Liver (tissue), 7 donors: ENCODE measurements at regions not wholly inside any gene's neighbourhood (a gene's known extent, or its start where the extent isn't known, plus 50 kb on each side); places are given as distances from the start of the nearest gene placed in this dataset.

Experiments
- DNase-seq: peaks from one replicate; pipeline ENCODE4 v3.0.0-alpha.2; 2017; ENCODE audit warnings: low spot score
- H3K27ac ChIP-seq, 2 donors: one replicate each; pipeline ENCODE4 v1.7.0; 2013; ENCODE audit warnings: inconsistent platforms in 2 of 2, low read length in 2 of 2, control low read depth in 1 of 2, low read depth in 1 of 2, mild to moderate bottlenecking in 1 of 2
- H3K27me3 ChIP-seq, 4 donors: one replicate each; pipeline versions ENCODE4 v1.6.1 to v1.7.0; 2013; ENCODE audit warnings: low read length in 3 of 4, inconsistent platforms in 1 of 4, mild to moderate bottlenecking in 1 of 4, moderate library complexity in 1 of 4; ENCODE audit not compliant: control insufficient read depth in 4 of 4, insufficient read depth in 4 of 4
- H3K36me3 ChIP-seq, 4 donors: one replicate each; pipeline versions ENCODE4 v1.6.1 to v1.7.0; 2013; ENCODE audit warnings: low read length in 3 of 4, mild to moderate bottlenecking in 3 of 4, low read depth in 1 of 4, moderate library complexity in 1 of 4; ENCODE audit not compliant: control insufficient read depth in 4 of 4, insufficient read depth in 3 of 4
- H3K4me1 ChIP-seq, 4 donors: one replicate each; pipeline versions ENCODE4 v1.6.1 to v1.7.0; 2013; ENCODE audit warnings: low read length in 3 of 4, mild to moderate bottlenecking in 3 of 4, moderate library complexity in 1 of 4; ENCODE audit not compliant: control insufficient read depth in 4 of 4, insufficient read depth in 4 of 4
- H3K4me3 ChIP-seq, 3 donors: one replicate each; pipeline versions ENCODE4 v1.6.1 to v1.7.0; 2013; ENCODE audit warnings: low read length in 3 of 3, control low read depth in 1 of 3, low read depth in 1 of 3, mild to moderate bottlenecking in 1 of 3
- H3K9ac ChIP-seq, 2 donors: one replicate each; pipeline ENCODE4 v1.7.0; 2013; ENCODE audit warnings: low read length in 2 of 2, mild to moderate bottlenecking in 2 of 2, moderate library complexity in 2 of 2, control low read depth in 1 of 2, low read depth in 1 of 2
- H3K9me3 ChIP-seq, 4 donors: one replicate each; pipeline versions ENCODE4 v1.6.1 to v1.7.0; 2013; ENCODE audit warnings: low read length in 3 of 4; ENCODE audit not compliant: control insufficient read depth in 4 of 4
- ATF3 ChIP-seq: IDR thresholded peaks from 2 replicates; pipeline ENCODE4 v1.6.1; 2016; ENCODE audit warnings: antibody characterized with exemption
- EGR1 ChIP-seq, 2 donors: IDR thresholded peaks; 2 replicates each; pipeline ENCODE4 v1.6.1; 2016 to 2018; ENCODE audit warnings: antibody characterized with exemption in 2 of 2, low read depth in 2 of 2
- FOXA1 ChIP-seq: IDR thresholded peaks from 2 replicates; pipeline ENCODE4 v1.6.1; 2016; ENCODE audit warnings: antibody characterized with exemption
- FOXA2 ChIP-seq: IDR thresholded peaks from 2 replicates; pipeline ENCODE4 v1.6.1; 2016; ENCODE audit warnings: antibody characterized with exemption
- GABPA ChIP-seq, 2 donors: IDR thresholded peaks in 1 of 2; conservative IDR thresholded peaks in 1 of 2; 2 replicates each; pipeline ENCODE4 v1.6.1; 2016; ENCODE audit warnings: antibody characterized with exemption in 2 of 2, mild to moderate bottlenecking in 1 of 2, moderate library complexity in 1 of 2
- HNF4A ChIP-seq, 2 donors: conservative IDR thresholded peaks; 2 replicates each; pipeline ENCODE4 v1.6.1; 2016; ENCODE audit warnings: antibody characterized with exemption in 2 of 2, mild to moderate bottlenecking in 2 of 2
- HNF4G ChIP-seq: IDR thresholded peaks from 2 replicates; pipeline ENCODE4 v1.6.1; 2016; ENCODE audit warnings: antibody characterized with exemption
- JUND ChIP-seq, 2 donors: IDR thresholded peaks; 2 replicates each; pipeline ENCODE4 v1.6.1; 2016; ENCODE audit warnings: antibody characterized with exemption in 2 of 2
- NR2F2 ChIP-seq: IDR thresholded peaks from 2 replicates; pipeline ENCODE4 v1.6.1; 2016; ENCODE audit warnings: antibody characterized with exemption
- RXRA ChIP-seq, 2 donors: IDR thresholded peaks; 2 replicates each; pipeline ENCODE4 v1.6.1; 2017 to 2018; ENCODE audit warnings: antibody characterized with exemption in 2 of 2, mild to moderate bottlenecking in 1 of 2
- SP1 ChIP-seq: IDR thresholded peaks from 2 replicates; pipeline ENCODE4 v1.6.1; 2018; ENCODE audit warnings: antibody characterized with exemption, mild to moderate bottlenecking
- TAF1 ChIP-seq: conservative IDR thresholded peaks from 2 replicates; pipeline ENCODE4 v1.6.1; 2016; ENCODE audit warnings: antibody characterized with exemption, mild to moderate bottlenecking
- YY1 ChIP-seq: IDR thresholded peaks from 2 replicates; pipeline ENCODE4 v1.6.1; 2016; ENCODE audit warnings: antibody characterized with exemption, mild to moderate bottlenecking
- WGBS: extraction: QIAGEN DNeasy Blood & Tissue Kit; methylation state at CpG from one replicate; pipeline ENCODE4 v1.1.7; 2013; 5-methylcytosine and 5-hydroxymethylcytosine counted together
- TF ChIP-seq, protein P1 (sequence below): IDR thresholded peaks from 2 replicates; pipeline ENCODE4 v1.6.1; 2016; ENCODE audit warnings: antibody characterized with exemption, mild to moderate bottlenecking
- TF ChIP-seq, protein P2 (sequence below): IDR thresholded peaks from 2 replicates; pipeline ENCODE4 v1.6.1; 2016; ENCODE audit warnings: antibody characterized with exemption
- TF ChIP-seq, protein P3 (sequence below): IDR thresholded peaks from 2 replicates; pipeline ENCODE4 v1.6.1; 2016; ENCODE audit warnings: antibody characterized with exemption
- donor health status: healthy.
- donor health status: healthy.
- donor health status: healthy.
- donor health status: healthy.

GRCh38 chr1:163422738-163423404 is 101.1 kb downstream of the NUF2 start:
- H3K4me1 ChIP-seq: no peaks in the 10 kb centered on the region
- WGBS: 91% methylated on average over 27 of the region's 27 CpGs

GRCh38 chr1:163426505-163427251 is 104.9 kb downstream of the NUF2 start:
- Histone ChIP-seq H3K4me3 (no peak overlapping the region), H3K27ac (no peak overlapping the region), H3K36me3 (no peaks in the 10 kb centered on the region), H3K4me1 (no peaks in the 10 kb centered on the region), H3K27me3 (peaks cover 0 to 4% (median 1%) of the 10 kb centered on the region in 4 donors), H3K9me3 (no peaks in the 10 kb centered on the region), H3K9ac (no peak overlapping the region)
- WGBS: 59% methylated on average over 2 of the region's 2 CpGs
- DNase-seq: no peak
- no peak for TF ChIP-seq GABPA (IDR thresholded peaks at IDR 0.05 in 1 of 2, conservative IDR thresholded peaks at IDR 0.05 in 1 of 2)
- TF ChIP-seq ATF3: no peak
- TF ChIP-seq, protein P1, sequence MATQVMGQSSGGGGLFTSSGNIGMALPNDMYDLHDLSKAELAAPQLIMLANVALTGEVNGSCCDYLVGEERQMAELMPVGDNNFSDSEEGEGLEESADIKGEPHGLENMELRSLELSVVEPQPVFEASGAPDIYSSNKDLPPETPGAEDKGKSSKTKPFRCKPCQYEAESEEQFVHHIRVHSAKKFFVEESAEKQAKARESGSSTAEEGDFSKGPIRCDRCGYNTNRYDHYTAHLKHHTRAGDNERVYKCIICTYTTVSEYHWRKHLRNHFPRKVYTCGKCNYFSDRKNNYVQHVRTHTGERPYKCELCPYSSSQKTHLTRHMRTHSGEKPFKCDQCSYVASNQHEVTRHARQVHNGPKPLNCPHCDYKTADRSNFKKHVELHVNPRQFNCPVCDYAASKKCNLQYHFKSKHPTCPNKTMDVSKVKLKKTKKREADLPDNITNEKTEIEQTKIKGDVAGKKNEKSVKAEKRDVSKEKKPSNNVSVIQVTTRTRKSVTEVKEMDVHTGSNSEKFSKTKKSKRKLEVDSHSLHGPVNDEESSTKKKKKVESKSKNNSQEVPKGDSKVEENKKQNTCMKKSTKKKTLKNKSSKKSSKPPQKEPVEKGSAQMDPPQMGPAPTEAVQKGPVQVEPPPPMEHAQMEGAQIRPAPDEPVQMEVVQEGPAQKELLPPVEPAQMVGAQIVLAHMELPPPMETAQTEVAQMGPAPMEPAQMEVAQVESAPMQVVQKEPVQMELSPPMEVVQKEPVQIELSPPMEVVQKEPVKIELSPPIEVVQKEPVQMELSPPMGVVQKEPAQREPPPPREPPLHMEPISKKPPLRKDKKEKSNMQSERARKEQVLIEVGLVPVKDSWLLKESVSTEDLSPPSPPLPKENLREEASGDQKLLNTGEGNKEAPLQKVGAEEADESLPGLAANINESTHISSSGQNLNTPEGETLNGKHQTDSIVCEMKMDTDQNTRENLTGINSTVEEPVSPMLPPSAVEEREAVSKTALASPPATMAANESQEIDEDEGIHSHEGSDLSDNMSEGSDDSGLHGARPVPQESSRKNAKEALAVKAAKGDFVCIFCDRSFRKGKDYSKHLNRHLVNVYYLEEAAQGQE: no peak
- TF ChIP-seq JUND (IDR thresholded peaks at IDR 0.05): no peak
- no peak for TF ChIP-seq FOXA2
- TF ChIP-seq SP1: no peak
- no peak for TF ChIP-seq NR2F2
- TF ChIP-seq EGR1 (IDR thresholded peaks at IDR 0.05; ENCODE audit: low read depth in 2 of 2): no peak
- no peak for TF ChIP-seq RXRA (IDR thresholded peaks at IDR 0.05)
- TF ChIP-seq FOXA1: no peak
- no peak for TF ChIP-seq YY1
- TF ChIP-seq, protein P2, sequence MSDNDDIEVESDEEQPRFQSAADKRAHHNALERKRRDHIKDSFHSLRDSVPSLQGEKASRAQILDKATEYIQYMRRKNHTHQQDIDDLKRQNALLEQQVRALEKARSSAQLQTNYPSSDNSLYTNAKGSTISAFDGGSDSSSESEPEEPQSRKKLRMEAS: no peak
- TF ChIP-seq HNF4G: no peak
- TF ChIP-seq HNF4A (conservative IDR thresholded peaks at IDR 0.05): no peak

More at GRCh38 chr1:163422738-163423404, 101.1 kb downstream of the NUF2 start:
- Histone ChIP-seq H3K27me3 (peaks cover 0 to 4% (median 1%) of the 10 kb centered on the region in 4 donors), H3K27ac (no peak overlapping the region), H3K36me3 (no peaks in the 10 kb centered on the region), H3K9me3 (no peaks in the 10 kb centered on the region), H3K9ac (no peak overlapping the region), H3K4me3 (no peak overlapping the region)
- no peak for DNase-seq
- no peak for TF ChIP-seq HNF4A (conservative IDR thresholded peaks at IDR 0.05)
- no peak for TF ChIP-seq ATF3
- no peak for TF ChIP-seq NR2F2
- no peak for TF ChIP-seq TAF1
- TF ChIP-seq YY1: no peak
- no peak for TF ChIP-seq HNF4G
- TF ChIP-seq, protein P3, sequence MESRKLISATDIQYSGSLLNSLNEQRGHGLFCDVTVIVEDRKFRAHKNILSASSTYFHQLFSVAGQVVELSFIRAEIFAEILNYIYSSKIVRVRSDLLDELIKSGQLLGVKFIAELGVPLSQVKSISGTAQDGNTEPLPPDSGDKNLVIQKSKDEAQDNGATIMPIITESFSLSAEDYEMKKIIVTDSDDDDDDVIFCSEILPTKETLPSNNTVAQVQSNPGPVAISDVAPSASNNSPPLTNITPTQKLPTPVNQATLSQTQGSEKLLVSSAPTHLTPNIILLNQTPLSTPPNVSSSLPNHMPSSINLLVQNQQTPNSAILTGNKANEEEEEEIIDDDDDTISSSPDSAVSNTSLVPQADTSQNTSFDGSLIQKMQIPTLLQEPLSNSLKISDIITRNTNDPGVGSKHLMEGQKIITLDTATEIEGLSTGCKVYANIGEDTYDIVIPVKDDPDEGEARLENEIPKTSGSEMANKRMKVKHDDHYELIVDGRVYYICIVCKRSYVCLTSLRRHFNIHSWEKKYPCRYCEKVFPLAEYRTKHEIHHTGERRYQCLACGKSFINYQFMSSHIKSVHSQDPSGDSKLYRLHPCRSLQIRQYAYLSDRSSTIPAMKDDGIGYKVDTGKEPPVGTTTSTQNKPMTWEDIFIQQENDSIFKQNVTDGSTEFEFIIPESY: no peak
- no peak for TF ChIP-seq JUND (IDR thresholded peaks at IDR 0.05)
